IMR-90 (cell line): ENCODE measurements at regions not wholly inside any gene's neighbourhood (a gene's known extent, or its start where the extent isn't known, plus 50 kb on each side); places are given as distances from the start of the nearest gene placed in this dataset.
"Not testable (repeated sequence)": the region's sequence is repeated elsewhere in the genome, so short reads cannot be mapped to it uniquely, and the experiment has no call there.

Experiments
- FOS ChIP-seq: fragments of 150-350 bp; IDR thresholded peaks from 2 replicates; pipeline ENCODE4 v1.6.1; 2016; ENCODE audit warnings: low read depth, low read length
- MXI1 ChIP-seq: IDR thresholded peaks from 2 replicates; pipeline ENCODE4 v1.6.1; 2012; ENCODE audit warnings: low read depth, mild to moderate bottlenecking, low read length, moderate library complexity, borderline replicate concordance
- POLR2A ChIP-seq: IDR thresholded peaks from 2 replicates; pipeline ENCODE4 v1.6.1; 2012; ENCODE audit warnings: mild to moderate bottlenecking, low read depth, low read length
- RFX5 ChIP-seq: IDR thresholded peaks from 2 replicates; pipeline ENCODE4 v1.8.0; 2012; ENCODE audit warnings: low read depth, mild to moderate bottlenecking, low read length, moderate library complexity
- TF ChIP-seq, protein P1 (sequence below): conservative IDR thresholded peaks from 2 replicates; pipeline ENCODE4 v1.5.1; 2012; ENCODE audit warnings: mild to moderate bottlenecking, low read depth, low read length, improper control_type of control experiment

DNA sequence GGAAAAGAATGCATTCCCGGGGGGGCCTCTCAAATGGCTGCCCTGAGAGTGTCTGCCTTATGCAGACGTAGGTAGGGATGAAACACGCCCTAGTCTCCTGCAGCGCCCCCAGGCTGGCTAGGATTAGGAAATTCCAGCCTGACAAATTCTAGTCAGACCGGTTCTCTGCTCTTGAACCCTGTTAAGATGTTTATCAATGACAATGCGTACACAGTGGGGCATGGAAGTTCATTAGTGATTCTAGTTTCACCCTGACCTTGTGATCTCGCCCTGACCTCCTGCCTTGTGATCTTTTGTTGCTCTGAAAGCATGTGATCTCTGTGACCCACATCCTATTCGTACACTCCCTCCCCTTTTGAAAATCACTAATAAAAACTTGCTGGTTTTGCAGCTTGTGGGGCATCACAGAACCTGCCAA lies 88.7 kb downstream of the MAP3K8 start:
- TF ChIP-seq, protein P1, sequence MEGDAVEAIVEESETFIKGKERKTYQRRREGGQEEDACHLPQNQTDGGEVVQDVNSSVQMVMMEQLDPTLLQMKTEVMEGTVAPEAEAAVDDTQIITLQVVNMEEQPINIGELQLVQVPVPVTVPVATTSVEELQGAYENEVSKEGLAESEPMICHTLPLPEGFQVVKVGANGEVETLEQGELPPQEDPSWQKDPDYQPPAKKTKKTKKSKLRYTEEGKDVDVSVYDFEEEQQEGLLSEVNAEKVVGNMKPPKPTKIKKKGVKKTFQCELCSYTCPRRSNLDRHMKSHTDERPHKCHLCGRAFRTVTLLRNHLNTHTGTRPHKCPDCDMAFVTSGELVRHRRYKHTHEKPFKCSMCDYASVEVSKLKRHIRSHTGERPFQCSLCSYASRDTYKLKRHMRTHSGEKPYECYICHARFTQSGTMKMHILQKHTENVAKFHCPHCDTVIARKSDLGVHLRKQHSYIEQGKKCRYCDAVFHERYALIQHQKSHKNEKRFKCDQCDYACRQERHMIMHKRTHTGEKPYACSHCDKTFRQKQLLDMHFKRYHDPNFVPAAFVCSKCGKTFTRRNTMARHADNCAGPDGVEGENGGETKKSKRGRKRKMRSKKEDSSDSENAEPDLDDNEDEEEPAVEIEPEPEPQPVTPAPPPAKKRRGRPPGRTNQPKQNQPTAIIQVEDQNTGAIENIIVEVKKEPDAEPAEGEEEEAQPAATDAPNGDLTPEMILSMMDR, result not testable (repeated sequence)
- TF ChIP-seq POLR2A, FOS, RFX5, MXI1: not testable (repeated sequence)
